ENCODE measurements at regions not wholly inside any gene's neighbourhood (a gene's known extent, or its start where the extent isn't known, plus 50 kb on each side); places are given as distances from the start of the nearest gene placed in this dataset.

GRCh38 chr5:12162863-12163262 is 258.6 kb upstream of the CTNND2 start:
- ATAC-seq (no peak), DNase-seq (ENCODE audit: low spot score) (no peak)
- Mint-ChIP-seq H3K36me3 (ENCODE audit: low read depth) (peaks cover 4% of the 10 kb centered on the region; the same call in 1 of the 3 replicates), H3K4me1 (no peaks in the 10 kb centered on the region), H3K27ac (no peak overlapping the region), H3K4me3 (no peak overlapping the region), H3K27me3 (ENCODE audit: insufficient read depth, low read depth, poor library complexity) (no peaks in the 10 kb centered on the region), H3K9me3 (peaks cover 2% of the 10 kb centered on the region; the same call in 2 of the 3 replicates)
- TF ChIP-seq ZNF331 (CRISPR knock-in tag; IDR thresholded peaks at IDR 0.05; ENCODE audit: low read depth) = no peak
- TF ChIP-seq EZH2 (IDR thresholded peaks at IDR 0.05; ENCODE audit: low read depth, unreplicated experiment) = no peak
- no peak for TF ChIP-seq ETS1 (IDR thresholded peaks at IDR 0.05)
- TF ChIP-seq JUNB (IDR thresholded peaks at IDR 0.05; ENCODE audit: unreplicated experiment) = no peak
- no peak for TF ChIP-seq CREB1 (CRISPR knock-in tag; IDR thresholded peaks at IDR 0.05; ENCODE audit: low read depth)
- TF ChIP-seq, protein P1, sequence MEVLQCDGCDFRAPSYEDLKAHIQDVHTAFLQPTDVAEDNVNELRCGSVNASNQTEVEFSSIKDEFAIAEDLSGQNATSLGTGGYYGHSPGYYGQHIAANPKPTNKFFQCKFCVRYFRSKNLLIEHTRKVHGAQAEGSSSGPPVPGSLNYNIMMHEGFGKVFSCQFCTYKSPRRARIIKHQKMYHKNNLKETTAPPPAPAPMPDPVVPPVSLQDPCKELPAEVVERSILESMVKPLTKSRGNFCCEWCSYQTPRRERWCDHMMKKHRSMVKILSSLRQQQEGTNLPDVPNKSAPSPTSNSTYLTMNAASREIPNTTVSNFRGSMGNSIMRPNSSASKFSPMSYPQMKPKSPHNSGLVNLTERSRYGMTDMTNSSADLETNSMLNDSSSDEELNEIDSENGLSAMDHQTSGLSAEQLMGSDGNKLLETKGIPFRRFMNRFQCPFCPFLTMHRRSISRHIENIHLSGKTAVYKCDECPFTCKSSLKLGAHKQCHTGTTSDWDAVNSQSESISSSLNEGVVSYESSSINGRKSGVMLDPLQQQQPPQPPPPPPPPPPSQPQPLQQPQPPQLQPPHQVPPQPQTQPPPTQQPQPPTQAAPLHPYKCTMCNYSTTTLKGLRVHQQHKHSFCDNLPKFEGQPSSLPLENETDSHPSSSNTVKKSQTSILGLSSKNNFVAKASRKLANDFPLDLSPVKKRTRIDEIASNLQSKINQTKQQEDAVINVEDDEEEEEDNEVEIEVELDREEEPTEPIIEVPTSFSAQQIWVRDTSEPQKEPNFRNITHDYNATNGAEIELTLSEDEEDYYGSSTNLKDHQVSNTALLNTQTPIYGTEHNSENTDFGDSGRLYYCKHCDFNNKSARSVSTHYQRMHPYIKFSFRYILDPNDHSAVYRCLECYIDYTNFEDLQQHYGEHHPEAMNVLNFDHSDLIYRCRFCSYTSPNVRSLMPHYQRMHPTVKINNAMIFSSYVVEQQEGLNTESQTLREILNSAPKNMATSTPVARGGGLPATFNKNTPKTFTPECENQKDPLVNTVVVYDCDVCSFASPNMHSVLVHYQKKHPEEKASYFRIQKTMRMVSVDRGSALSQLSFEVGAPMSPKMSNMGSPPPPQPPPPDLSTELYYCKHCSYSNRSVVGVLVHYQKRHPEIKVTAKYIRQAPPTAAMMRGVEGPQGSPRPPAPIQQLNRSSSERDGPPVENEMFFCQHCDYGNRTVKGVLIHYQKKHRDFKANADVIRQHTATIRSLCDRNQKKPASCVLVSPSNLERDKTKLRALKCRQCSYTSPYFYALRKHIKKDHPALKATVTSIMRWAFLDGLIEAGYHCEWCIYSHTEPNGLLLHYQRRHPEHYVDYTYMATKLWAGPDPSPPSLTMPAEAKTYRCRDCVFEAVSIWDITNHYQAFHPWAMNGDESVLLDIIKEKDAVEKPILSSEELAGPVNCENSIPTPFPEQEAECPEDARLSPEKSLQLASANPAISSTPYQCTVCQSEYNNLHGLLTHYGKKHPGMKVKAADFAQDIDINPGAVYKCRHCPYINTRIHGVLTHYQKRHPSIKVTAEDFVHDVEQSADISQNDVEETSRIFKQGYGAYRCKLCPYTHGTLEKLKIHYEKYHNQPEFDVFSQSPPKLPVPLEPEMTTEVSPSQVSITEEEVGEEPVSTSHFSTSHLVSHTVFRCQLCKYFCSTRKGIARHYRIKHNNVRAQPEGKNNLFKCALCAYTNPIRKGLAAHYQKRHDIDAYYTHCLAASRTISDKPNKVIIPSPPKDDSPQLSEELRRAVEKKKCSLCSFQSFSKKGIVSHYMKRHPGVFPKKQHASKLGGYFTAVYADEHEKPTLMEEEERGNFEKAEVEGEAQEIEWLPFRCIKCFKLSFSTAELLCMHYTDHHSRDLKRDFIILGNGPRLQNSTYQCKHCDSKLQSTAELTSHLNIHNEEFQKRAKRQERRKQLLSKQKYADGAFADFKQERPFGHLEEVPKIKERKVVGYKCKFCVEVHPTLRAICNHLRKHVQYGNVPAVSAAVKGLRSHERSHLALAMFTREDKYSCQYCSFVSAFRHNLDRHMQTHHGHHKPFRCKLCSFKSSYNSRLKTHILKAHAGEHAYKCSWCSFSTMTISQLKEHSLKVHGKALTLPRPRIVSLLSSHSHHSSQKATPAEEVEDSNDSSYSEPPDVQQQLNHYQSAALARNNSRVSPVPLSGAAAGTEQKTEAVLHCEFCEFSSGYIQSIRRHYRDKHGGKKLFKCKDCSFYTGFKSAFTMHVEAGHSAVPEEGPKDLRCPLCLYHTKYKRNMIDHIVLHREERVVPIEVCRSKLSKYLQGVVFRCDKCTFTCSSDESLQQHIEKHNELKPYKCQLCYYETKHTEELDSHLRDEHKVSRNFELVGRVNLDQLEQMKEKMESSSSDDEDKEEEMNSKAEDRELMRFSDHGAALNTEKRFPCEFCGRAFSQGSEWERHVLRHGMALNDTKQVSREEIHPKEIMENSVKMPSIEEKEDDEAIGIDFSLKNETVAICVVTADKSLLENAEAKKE (CRISPR knock-in tag; IDR thresholded peaks at IDR 0.05) = no peak
- H2AFZ ChIP-seq = no peak overlapping the region
- H3K9me2 ChIP-seq (ENCODE audit: insufficient read depth) = peaks cover 11% of the 10 kb centered on the region; the same call in 1 of the 2 replicates
- no peaks in the 10 kb centered on the region for H3K36me3 ChIP-seq (ENCODE audit: insufficient read depth)
- H3K27me3 ChIP-seq (ENCODE audit: insufficient read depth) = no peaks in the 10 kb centered on the region
- H3K4me3 ChIP-seq = no peak overlapping the region
- H3F3A ChIP-seq (replicated peaks; ENCODE audit: low read depth) = no peaks in the 10 kb centered on the region
- H4K20me1 ChIP-seq (replicated peaks; ENCODE audit: insufficient read depth) = no peaks in the 10 kb centered on the region
- H3K4me1 ChIP-seq (ENCODE audit: insufficient read depth) = no peaks in the 10 kb centered on the region
- H3K79me2 ChIP-seq (replicated peaks; ENCODE audit: insufficient read depth) = no peaks in the 10 kb centered on the region
- H3K4me2 ChIP-seq = no peak overlapping the region
- no peak overlapping the region for H3K27ac ChIP-seq (ENCODE audit: low read depth)

All from GM23338 (cell line).